ENCODE measurements at regions not wholly inside any gene's neighbourhood (a gene's known extent, or its start where the extent isn't known, plus 50 kb on each side); places are given as distances from the start of the nearest gene placed in this dataset.

DNA sequence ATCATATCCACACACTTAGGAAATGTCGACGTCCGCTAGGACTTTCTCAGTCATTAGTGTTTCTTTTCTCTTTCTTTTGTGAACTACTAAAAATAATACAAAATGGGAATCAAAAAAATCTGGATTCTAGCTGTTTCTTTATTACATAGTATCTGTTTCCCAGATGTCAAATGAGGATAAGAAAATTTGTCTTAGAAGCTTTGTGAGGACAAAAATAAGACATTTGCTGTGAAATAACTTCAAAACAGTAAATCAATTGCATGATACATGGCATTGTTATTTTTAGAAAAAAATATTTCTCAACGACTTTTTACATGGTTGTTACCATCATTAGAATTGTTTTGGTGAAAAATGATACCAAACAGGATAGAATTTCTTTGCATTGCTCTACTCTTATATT lies 71.4 kb upstream of the IFNG-AS1 start:
- no peak for TF ChIP-seq YY1 (IDR thresholded peaks at IDR 0.05; ENCODE audit: low read depth)
- TF ChIP-seq, protein P1, sequence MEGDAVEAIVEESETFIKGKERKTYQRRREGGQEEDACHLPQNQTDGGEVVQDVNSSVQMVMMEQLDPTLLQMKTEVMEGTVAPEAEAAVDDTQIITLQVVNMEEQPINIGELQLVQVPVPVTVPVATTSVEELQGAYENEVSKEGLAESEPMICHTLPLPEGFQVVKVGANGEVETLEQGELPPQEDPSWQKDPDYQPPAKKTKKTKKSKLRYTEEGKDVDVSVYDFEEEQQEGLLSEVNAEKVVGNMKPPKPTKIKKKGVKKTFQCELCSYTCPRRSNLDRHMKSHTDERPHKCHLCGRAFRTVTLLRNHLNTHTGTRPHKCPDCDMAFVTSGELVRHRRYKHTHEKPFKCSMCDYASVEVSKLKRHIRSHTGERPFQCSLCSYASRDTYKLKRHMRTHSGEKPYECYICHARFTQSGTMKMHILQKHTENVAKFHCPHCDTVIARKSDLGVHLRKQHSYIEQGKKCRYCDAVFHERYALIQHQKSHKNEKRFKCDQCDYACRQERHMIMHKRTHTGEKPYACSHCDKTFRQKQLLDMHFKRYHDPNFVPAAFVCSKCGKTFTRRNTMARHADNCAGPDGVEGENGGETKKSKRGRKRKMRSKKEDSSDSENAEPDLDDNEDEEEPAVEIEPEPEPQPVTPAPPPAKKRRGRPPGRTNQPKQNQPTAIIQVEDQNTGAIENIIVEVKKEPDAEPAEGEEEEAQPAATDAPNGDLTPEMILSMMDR (IDR thresholded peaks at IDR 0.05): no peak
- TF ChIP-seq SMC3 (IDR thresholded peaks at IDR 0.05; ENCODE audit: low read depth, low read length): no peak
- TF ChIP-seq TAF1 (IDR thresholded peaks at IDR 0.05; ENCODE audit: borderline replicate concordance, low read depth, low read length): no peak

Data from SK-N-SH (cell line).